Activated T-helper 17 cell treated with anti-CD3 and anti-CD28 coated beads, Interleukin-2, amount 50 U/mL, for 72 hours (primary cell): ENCODE measurements at regions not wholly inside any gene's neighbourhood (a gene's known extent, or its start where the extent isn't known, plus 50 kb on each side); places are given as distances from the start of the nearest gene placed in this dataset.
"Not testable (repeated sequence)": the region's sequence is repeated elsewhere in the genome, so short reads cannot be mapped to it uniquely, and the experiment has no call there.

ENCODE experiments used
- ATAC-seq: fragments of 150-1000 bp; cut with Tn5 transposase; replicated peaks from 2 replicates; pipeline ENCODE4 v1.10.0; 2021; ENCODE audit warnings: mild to moderate bottlenecking, moderate library complexity
- H3K27ac Mint-ChIP-seq: one replicate; pipeline ENCODE4 v1.8.0; 2022; ENCODE audit warnings: mixed read lengths
- H3K27me3 Mint-ChIP-seq: one replicate; pipeline ENCODE4 v1.8.0; 2022; ENCODE audit warnings: mixed read lengths
- H3K36me3 Mint-ChIP-seq: one replicate; pipeline ENCODE4 v1.8.0; 2022; ENCODE audit warnings: low read depth, mild to moderate bottlenecking, mixed read lengths
- H3K4me1 Mint-ChIP-seq: one replicate; pipeline ENCODE4 v1.8.0; 2022; ENCODE audit warnings: mixed read lengths
- H3K4me3 Mint-ChIP-seq: one replicate; pipeline ENCODE4 v1.8.0; 2022; ENCODE audit warnings: mild to moderate bottlenecking, mixed read lengths
- H3K9me3 Mint-ChIP-seq: one replicate; pipeline ENCODE4 v1.8.0; 2022; ENCODE audit warnings: mixed read lengths

GRCh38 chr18:25490316-25490715 lies 138.3 kb upstream of the ZNF521 start:
- Mint-ChIP-seq H3K4me3 (no peak overlapping the region), H3K27ac (no peak overlapping the region), H3K9me3 (peaks cover 3% of the 10 kb centered on the region), H3K4me1 (no peaks in the 10 kb centered on the region), H3K27me3 (no peaks in the 10 kb centered on the region), H3K36me3 (no peaks in the 10 kb centered on the region)
- ATAC-seq: no peak

GRCh38 chr18:25473008-25473407 lies 121.0 kb upstream of the ZNF521 start:
- Mint-ChIP-seq H3K27me3 (no peaks in the 10 kb centered on the region), H3K27ac (no peak overlapping the region), H3K36me3 (no peaks in the 10 kb centered on the region)

GRCh38 chr18:25470756-25471524 lies 119.0 kb upstream of the ZNF521 start:
- ATAC-seq, H3K27me3 Mint-ChIP-seq, H3K4me3 Mint-ChIP-seq: not testable (repeated sequence)

More at GRCh38 chr18:25473008-25473407, 121.0 kb upstream of the ZNF521 start:
- ATAC-seq: no peak
- no peak overlapping the region for H3K4me3 Mint-ChIP-seq
- H3K4me1 Mint-ChIP-seq: no peaks in the 10 kb centered on the region
- peaks cover 21% of the 10 kb centered on the region for H3K9me3 Mint-ChIP-seq

GRCh38 chr18:25470062-25470461 lies 118.1 kb upstream of the ZNF521 start:
- Mint-ChIP-seq H3K36me3 (no peaks in the 10 kb centered on the region), H3K27ac (no peak overlapping the region), H3K27me3 (no peaks in the 10 kb centered on the region), H3K4me1 (no peaks in the 10 kb centered on the region), H3K4me3 (no peak overlapping the region), H3K9me3 (peaks cover 16% of the 10 kb centered on the region)
- no peak for ATAC-seq

More at GRCh38 chr18:25470756-25471524, 119.0 kb upstream of the ZNF521 start:
- not testable (repeated sequence) for H3K27ac Mint-ChIP-seq, H3K36me3 Mint-ChIP-seq, H3K4me1 Mint-ChIP-seq
- H3K9me3 Mint-ChIP-seq: peaks cover 16% of the 10 kb centered on the region

- no peak for ATAC-seq
- H3K9me3 Mint-ChIP-seq: peaks cover 19% of the 10 kb centered on the region
- no peaks in the 10 kb centered on the region for H3K27me3 Mint-ChIP-seq
- H3K4me3 Mint-ChIP-seq: no peak overlapping the region
- H3K36me3 Mint-ChIP-seq: no peaks in the 10 kb centered on the region
- no peaks in the 10 kb centered on the region for H3K4me1 Mint-ChIP-seq
- no peak overlapping the region for H3K27ac Mint-ChIP-seq
These were observed 117.5 kb upstream of the ZNF521 start for GRCh38 chr18:25469489-25469888.

- H3K27ac Mint-ChIP-seq: no peak overlapping the region
- H3K4me3 Mint-ChIP-seq: no peak overlapping the region
- peaks cover 22% of the 10 kb centered on the region for H3K9me3 Mint-ChIP-seq
- no peaks in the 10 kb centered on the region for H3K36me3 Mint-ChIP-seq
- ATAC-seq: no peak
- no peaks in the 10 kb centered on the region for H3K4me1 Mint-ChIP-seq
- no peaks in the 10 kb centered on the region for H3K27me3 Mint-ChIP-seq
These were observed 115.4 kb upstream of the ZNF521 start for GRCh38 chr18:25467226-25467987.

GRCh38 chr18:25465152-25465732 lies 113.3 kb upstream of the ZNF521 start:
- Mint-ChIP-seq H3K36me3 (no peaks in the 10 kb centered on the region), H3K4me1 (no peaks in the 10 kb centered on the region), H3K4me3 (no peak overlapping the region), H3K9me3 (peaks cover 13% of the 10 kb centered on the region), H3K27me3 (peaks cover 1% of the 10 kb centered on the region), H3K27ac (no peak overlapping the region)
- ATAC-seq: no peak

- no peak overlapping the region for H3K4me3 Mint-ChIP-seq
These were observed 112.3 kb upstream of the ZNF521 start for GRCh38 chr18:25464227-25464626.

GRCh38 chr18:25463726-25464125 lies 111.8 kb upstream of the ZNF521 start:
- no peak for ATAC-seq
- H3K4me1 Mint-ChIP-seq: no peaks in the 10 kb centered on the region
- peaks cover 6% of the 10 kb centered on the region for H3K9me3 Mint-ChIP-seq
- no peak overlapping the region for H3K4me3 Mint-ChIP-seq
- no peaks in the 10 kb centered on the region for H3K36me3 Mint-ChIP-seq
- H3K27me3 Mint-ChIP-seq: peaks cover 3% of the 10 kb centered on the region
- no peak overlapping the region for H3K27ac Mint-ChIP-seq

More at GRCh38 chr18:25464227-25464626, 112.3 kb upstream of the ZNF521 start:
- Mint-ChIP-seq H3K4me1 (no peaks in the 10 kb centered on the region), H3K27ac (no peak overlapping the region), H3K9me3 (peaks cover 6% of the 10 kb centered on the region), H3K36me3 (no peaks in the 10 kb centered on the region), H3K27me3 (peaks cover 3% of the 10 kb centered on the region)
- no peak for ATAC-seq

GRCh38 chr18:25459814-25460213 lies 107.8 kb upstream of the ZNF521 start:
- Mint-ChIP-seq H3K27me3 (peaks cover 3% of the 10 kb centered on the region), H3K4me3 (no peak overlapping the region), H3K36me3 (no peaks in the 10 kb centered on the region), H3K9me3 (peaks cover 13% of the 10 kb centered on the region), H3K27ac (no peak overlapping the region), H3K4me1 (no peaks in the 10 kb centered on the region)
- ATAC-seq: no peak

- H3K9me3 Mint-ChIP-seq: peaks cover 7% of the 10 kb centered on the region
- no peaks in the 10 kb centered on the region for H3K4me1 Mint-ChIP-seq
- no peak overlapping the region for H3K4me3 Mint-ChIP-seq
- no peaks in the 10 kb centered on the region for H3K36me3 Mint-ChIP-seq
- ATAC-seq: no peak
- no peak overlapping the region for H3K27ac Mint-ChIP-seq
- H3K27me3 Mint-ChIP-seq: peaks cover 3% of the 10 kb centered on the region
These were observed 105.6 kb upstream of the ZNF521 start for GRCh38 chr18:25457601-25458000.

- Mint-ChIP-seq H3K4me1 (no peaks in the 10 kb centered on the region), H3K36me3 (no peaks in the 10 kb centered on the region), H3K9me3 (peaks cover 7% of the 10 kb centered on the region), H3K27ac (no peak overlapping the region), H3K4me3 (no peak overlapping the region), H3K27me3 (peaks cover 3% of the 10 kb centered on the region)
- no peak for ATAC-seq
These were observed 105.2 kb upstream of the ZNF521 start for GRCh38 chr18:25457126-25457525.

GRCh38 chr18:25456334-25457010 lies 104.5 kb upstream of the ZNF521 start:
- ATAC-seq: no peak
- Mint-ChIP-seq H3K4me3 (no peak overlapping the region), H3K27me3 (peaks cover 3% of the 10 kb centered on the region), H3K27ac (no peak overlapping the region), H3K36me3 (no peaks in the 10 kb centered on the region), H3K9me3 (peaks cover 9% of the 10 kb centered on the region), H3K4me1 (no peaks in the 10 kb centered on the region)

- Mint-ChIP-seq H3K4me3 (no peak overlapping the region), H3K36me3 (no peaks in the 10 kb centered on the region), H3K4me1 (no peaks in the 10 kb centered on the region), H3K27me3 (peaks cover 3% of the 10 kb centered on the region), H3K9me3 (peaks cover 16% of the 10 kb centered on the region), H3K27ac (no peak overlapping the region)
- ATAC-seq: no peak
These were observed 103.7 kb upstream of the ZNF521 start for GRCh38 chr18:25455646-25456045.
